Breast epithelium (tissue), 4 donors: ENCODE measurements at regions not wholly inside any gene's neighbourhood (a gene's known extent, or its start where the extent isn't known, plus 50 kb on each side); places are given as distances from the start of the nearest gene placed in this dataset.

ENCODE experiments used
- DNase-seq, 2 donors: peaks; one replicate each; pipeline ENCODE4 v3.0.0-alpha.2; 2019; ENCODE audit warnings: low spot score in 2 of 2
- H3K27ac ChIP-seq, 2 donors: fragments of 200-600 bp; sonication (generic) in 1 of 2; one replicate each; pipeline ENCODE4 v1.5.1; 2016 to 2019; ENCODE audit warnings: mild to moderate bottlenecking in 1 of 2
- H3K27me3 ChIP-seq, 2 donors: fragments of 200-600 bp; sonication (generic) in 1 of 2; one replicate each; pipeline versions ENCODE4 v1.5.1 to v1.6.0; 2017 to 2019; ENCODE audit warnings: control low read depth in 1 of 2, mild to moderate bottlenecking in 1 of 2
- H3K36me3 ChIP-seq: fragments of 200-600 bp; one replicate; pipeline ENCODE4 v1.5.1; 2019
- H3K4me1 ChIP-seq, 2 donors: fragments of 200-600 bp; sonication (generic); one replicate each; pipeline ENCODE4 v1.5.1; 2016 to 2019; ENCODE audit warnings: control low read depth in 1 of 2
- H3K4me3 ChIP-seq, 3 donors: fragments of 200-600 bp; sonication (generic); 1 replicate in 2 of 3; 2 replicates in 1 of 3; pipeline ENCODE4 v1.5.1; 2016 to 2019; ENCODE audit warnings: mild to moderate bottlenecking in 3 of 3, moderate library complexity in 2 of 3
- H3K9me3 ChIP-seq, 2 donors: fragments of 200-600 bp; sonication (generic) in 1 of 2; one replicate each; pipeline ENCODE4 v1.5.1; 2016 to 2019; ENCODE audit warnings: control low read depth in 1 of 2
- CTCF ChIP-seq, 3 donors: fragments of 450-650 bp; IDR thresholded peaks; one replicate each; pipeline ENCODE4 v1.5.1; 2016 to 2017; ENCODE audit warnings: antibody characterized with exemption in 3 of 3, mild to moderate bottlenecking in 3 of 3, moderate library complexity in 3 of 3
- POLR2A ChIP-seq: fragments of 450-650 bp; IDR thresholded peaks from one replicate; pipeline ENCODE4 v1.6.1; 2016; ENCODE audit warnings: antibody characterized with exemption, mild to moderate bottlenecking, moderate library complexity
- POLR2AphosphoS5 ChIP-seq, 3 donors: sonication (generic); formaldehyde crosslinking; IDR thresholded peaks; one replicate each; pipeline ENCODE4 v1.6.1; 2017; ENCODE audit warnings: antibody characterized with exemption in 3 of 3
- intact Hi-C: fragments of 100-400 bp; cut with DNase I; formaldehyde crosslinking; loops from one replicate; pipeline ENCODE4 v1.15.1; 2023; ENCODE audit warnings: low total_unique reads

GRCh38 chr2:40516604-40517003 is 64.7 kb upstream of the SLC8A1 start:
- Histone ChIP-seq H3K9me3 (no peaks in the 10 kb centered on the region), H3K4me1 (no peaks in the 10 kb centered on the region), H3K27ac (no peak overlapping the region), H3K27me3 (no peaks in the 10 kb centered on the region), H3K36me3 (no peaks in the 10 kb centered on the region), H3K4me3 (no peak overlapping the region)
- TF ChIP-seq POLR2AphosphoS5 (IDR thresholded peaks at IDR 0.05) (no peak), POLR2A (no peak), CTCF (IDR thresholded peaks at IDR 0.05) (no peak)
- intact Hi-C loops: no loop called here
- DNase-seq: no peak

GRCh38 chr2:40528564-40528963 is 76.7 kb upstream of the SLC8A1 start:
- intact Hi-C loops: no loop called here
- H3K27ac ChIP-seq: no peak overlapping the region
- no peaks in the 10 kb centered on the region for H3K27me3 ChIP-seq
- TF ChIP-seq POLR2A (no peak), CTCF (IDR thresholded peaks at IDR 0.05) (no peak), POLR2AphosphoS5 (IDR thresholded peaks at IDR 0.05) (no peak)
- no peaks in the 10 kb centered on the region for H3K36me3 ChIP-seq
- no peaks in the 10 kb centered on the region for H3K4me1 ChIP-seq
- no peaks in the 10 kb centered on the region for H3K9me3 ChIP-seq
- H3K4me3 ChIP-seq: no peak overlapping the region
- no peak for DNase-seq

- DNase-seq: no peak
- no peak overlapping the region for H3K27ac ChIP-seq
- no peak overlapping the region for H3K4me3 ChIP-seq
- H3K36me3 ChIP-seq: no peaks in the 10 kb centered on the region
- no peaks in the 10 kb centered on the region for H3K27me3 ChIP-seq
- no peaks in the 10 kb centered on the region for H3K4me1 ChIP-seq
- intact Hi-C loops: loop anchor here (10.0 kb wide), 1 partner anchor 1327 kb away; no protein-coding TSS in a partner anchor
- H3K9me3 ChIP-seq: no peaks in the 10 kb centered on the region
- no peak for TF ChIP-seq POLR2AphosphoS5 (IDR thresholded peaks at IDR 0.05)
- no peak for TF ChIP-seq CTCF (IDR thresholded peaks at IDR 0.05)
- TF ChIP-seq POLR2A: no peak
Measured at GRCh38 chr2:40531359-40531758, 79.5 kb upstream of the SLC8A1 start.

- no peak for TF ChIP-seq CTCF (IDR thresholded peaks at IDR 0.05)
- TF ChIP-seq POLR2AphosphoS5 (IDR thresholded peaks at IDR 0.05): no peak
- no peak for TF ChIP-seq POLR2A
- H3K27ac ChIP-seq: no peak overlapping the region
- H3K4me1 ChIP-seq: no peaks in the 10 kb centered on the region
- intact Hi-C loops: loop anchor here (10.0 kb wide), 1 partner anchor 1330 kb away; no protein-coding TSS in a partner anchor
- no peaks in the 10 kb centered on the region for H3K9me3 ChIP-seq
- H3K4me3 ChIP-seq: no peak overlapping the region
- DNase-seq: no peak
- H3K36me3 ChIP-seq: no peaks in the 10 kb centered on the region
- H3K27me3 ChIP-seq: no peaks in the 10 kb centered on the region
Measured at GRCh38 chr2:40534528-40534927, 82.6 kb upstream of the SLC8A1 start.

- Histone ChIP-seq H3K4me3 (no peak overlapping the region), H3K4me1 (no peaks in the 10 kb centered on the region), H3K36me3 (no peaks in the 10 kb centered on the region), H3K9me3 (no peaks in the 10 kb centered on the region), H3K27ac (no peak overlapping the region), H3K27me3 (no peaks in the 10 kb centered on the region)
- DNase-seq: no peak
- intact Hi-C loops: loop anchor here (10.0 kb wide), 1 partner anchor 1331 kb away; no protein-coding TSS in a partner anchor
- TF ChIP-seq POLR2A: no peak
- no peak for TF ChIP-seq CTCF (IDR thresholded peaks at IDR 0.05)
- TF ChIP-seq POLR2AphosphoS5 (IDR thresholded peaks at IDR 0.05): no peak
Measured at GRCh38 chr2:40535972-40536371, 84.1 kb upstream of the SLC8A1 start.
